ENCODE measurements at regions not wholly inside any gene's neighbourhood (a gene's known extent, or its start where the extent isn't known, plus 50 kb on each side); places are given as distances from the start of the nearest gene placed in this dataset.

GRCh38 chr6:159479146-159479545 is 213.9 kb downstream of the SOD2 start:
- no peak for TF ChIP-seq CTCF (conservative IDR thresholded peaks at IDR 0.05)
- H3K23ac ChIP-seq (ENCODE audit: insufficient read length, low read depth, low read length), result no peak overlapping the region
- Mint-ChIP-seq H3K4me1 (no peaks in the 10 kb centered on the region), H3K27ac (no peak overlapping the region), H3K27me3 (ENCODE audit: low read depth) (peaks cover 4% of the 10 kb centered on the region), H3K9me3 (peaks cover 0 to 63% of the 10 kb centered on the region in 2 experiments; a peak in 2 of 5 replicates), H3K4me3 (no peak overlapping the region), H3K36me3 (ENCODE audit: insufficient read depth in 1 of 3, low read depth in 3 of 3) (no peaks in the 10 kb centered on the region)
- no peak overlapping the region for H4K91ac ChIP-seq (ENCODE audit: insufficient read length, low read depth, low read length)
- DNase-seq, result no peak
- H2BK120ac ChIP-seq (ENCODE audit: low read depth, low read length, poor library complexity, severe bottlenecking), result no peak overlapping the region
- H2BK20ac ChIP-seq (ENCODE audit: low read depth, low read length, poor library complexity, severe bottlenecking), result no peak overlapping the region
- H4K5ac ChIP-seq (ENCODE audit: insufficient read length, low read depth, low read length), result no peak overlapping the region
- no peaks in the 10 kb centered on the region for H4K20me1 ChIP-seq (ENCODE audit: control insufficient read depth, insufficient read depth, insufficient read length)
- H3K4me2 ChIP-seq (ENCODE audit: insufficient read depth, insufficient read length, low read length), result no peak overlapping the region
- H3T11ph ChIP-seq (ENCODE audit: low read length), result no peak overlapping the region
- no peak overlapping the region for H3K4ac ChIP-seq (ENCODE audit: low read depth, low read length)
- no peak overlapping the region for H3K56ac ChIP-seq (ENCODE audit: insufficient read length, low read depth, low read length)
- no peak overlapping the region for H4K8ac ChIP-seq (replicated peaks; ENCODE audit: insufficient read length, low read depth, low read length)
- H3K14ac ChIP-seq (ENCODE audit: insufficient read depth, low read length), result no peak overlapping the region
- H3K27me3 ChIP-seq (ENCODE audit: insufficient read depth, low read length), result no peaks in the 10 kb centered on the region
- H2AFZ ChIP-seq (ENCODE audit: low read length), result no peak overlapping the region
- no peak overlapping the region for H3K27ac ChIP-seq (ENCODE audit: insufficient read length, low read depth, low read length)
- H3K4me1 ChIP-seq (ENCODE audit: insufficient read depth, low read length), result no peaks in the 10 kb centered on the region
- H3K23me2 ChIP-seq (ENCODE audit: insufficient read length, low read depth, low read length, poor library complexity, severe bottlenecking), result no peaks in the 10 kb centered on the region
- H3K9me3 ChIP-seq (ENCODE audit: control insufficient read depth, low read depth, low read length), result no peaks in the 10 kb centered on the region
- no peak overlapping the region for H2AK5ac ChIP-seq (ENCODE audit: insufficient read length, low read length)
- H3K79me2 ChIP-seq (ENCODE audit: insufficient read depth, low read length), result no peaks in the 10 kb centered on the region
- no peaks in the 10 kb centered on the region for H3K79me1 ChIP-seq (ENCODE audit: insufficient read depth, low read depth, low read length, poor library complexity, severe bottlenecking)
- no peak overlapping the region for H3K18ac ChIP-seq (ENCODE audit: insufficient read length, low read depth, low read length)
- H3K9ac ChIP-seq (ENCODE audit: extremely low read depth, insufficient read length, low read length), result no peak overlapping the region
- no peak overlapping the region for H2BK15ac ChIP-seq (ENCODE audit: low read depth, low read length)
- no peak overlapping the region for H2BK5ac ChIP-seq (ENCODE audit: insufficient read length, low read length)
- H2BK12ac ChIP-seq (ENCODE audit: insufficient read length, low read depth, low read length), result no peak overlapping the region

Measured in H9 (cell line).